Upper lobe of left lung (tissue), 4 donors: ENCODE measurements at regions not wholly inside any gene's neighbourhood (a gene's known extent, or its start where the extent isn't known, plus 50 kb on each side); places are given as distances from the start of the nearest gene placed in this dataset.

Experiments used
- CTCF ChIP-seq, 6 experiments: fragments of 450-650 bp in 4 of 6; fragments of 200-600 bp in 2 of 6; sonication (generic) in 2 of 6; IDR thresholded peaks; one replicate each; pipeline ENCODE4 v1.5.1; 2016 to 2019; ENCODE audit warnings: antibody characterized with exemption in 6 of 6
- EP300 ChIP-seq, 4 donors: sonication (generic); formaldehyde crosslinking; IDR thresholded peaks; one replicate each; pipeline ENCODE4 v1.5.1; 2017; ENCODE audit warnings: antibody characterized with exemption in 4 of 4, control low read depth in 2 of 4
- POLR2AphosphoS5 ChIP-seq, 2 donors: sonication (generic); formaldehyde crosslinking; IDR thresholded peaks; one replicate each; pipeline ENCODE4 v1.5.1; 2017; ENCODE audit warnings: antibody characterized with exemption in 2 of 2

- TF ChIP-seq CTCF (IDR thresholded peaks at IDR 0.05), result no peak
- TF ChIP-seq POLR2AphosphoS5 (IDR thresholded peaks at IDR 0.05), result no peak
- TF ChIP-seq EP300 (IDR thresholded peaks at IDR 0.05), result no peak
Observed at GRCh38 chr1:3981261-3981660, 81.2 kb upstream of the C1orf174 start.
